HFFc6 (cell line): ENCODE measurements at regions not wholly inside any gene's neighbourhood (a gene's known extent, or its start where the extent isn't known, plus 50 kb on each side); places are given as distances from the start of the nearest gene placed in this dataset.

Experiments used
- DNase-seq: peaks from one replicate; pipeline ENCODE4 v3.0.0-alpha.2; 2018
- H3K27ac Mint-ChIP-seq: 2 replicates; pipeline ENCODE4 v1.8.0; 2020; ENCODE audit warnings: mild to moderate bottlenecking, mixed read lengths
- H3K27me3 Mint-ChIP-seq: 2 replicates; pipeline ENCODE4 v1.8.0; 2021; ENCODE audit warnings: mild to moderate bottlenecking, moderate library complexity, mixed read lengths; ENCODE audit not compliant: insufficient read depth
- H3K36me3 Mint-ChIP-seq: 2 replicates; pipeline ENCODE4 v1.8.0; 2021; ENCODE audit warnings: low read depth, mixed read lengths
- H3K4me1 Mint-ChIP-seq: 2 replicates; pipeline ENCODE4 v1.8.0; 2020; ENCODE audit warnings: low read depth, mixed read lengths
- H3K4me3 Mint-ChIP-seq: 2 replicates; pipeline ENCODE4 v1.8.0; 2020; ENCODE audit warnings: mild to moderate bottlenecking, moderate library complexity, mixed read lengths
- H3K9me3 Mint-ChIP-seq: 2 replicates; pipeline ENCODE4 v1.8.0; 2020; ENCODE audit warnings: mild to moderate bottlenecking, mixed read lengths
- CTCF ChIP-seq: fragments of 200-600 bp; sonication (generic); IDR thresholded peaks from 2 replicates; pipeline ENCODE4 v1.5.0; 2021; ENCODE audit warnings: antibody characterized with exemption, mild to moderate bottlenecking

GRCh38 chr13:39129213-39129612, 91.0 kb downstream of the NHLRC3 start:
- Mint-ChIP-seq H3K36me3 (no peaks in the 10 kb centered on the region), H3K27me3 (peaks cover 2% of the 10 kb centered on the region; the same call in 1 of the 2 replicates), H3K27ac (no peak overlapping the region), H3K4me1 (no peaks in the 10 kb centered on the region), H3K9me3 (no peaks in the 10 kb centered on the region), H3K4me3 (no peak overlapping the region)
- TF ChIP-seq CTCF: no peak
- no peak for DNase-seq

GRCh38 chr13:39130301-39130700, 92.0 kb downstream of the NHLRC3 start:
- no peak for DNase-seq
- Mint-ChIP-seq H3K27me3 (peaks cover 2% of the 10 kb centered on the region; the same call in 1 of the 2 replicates), H3K27ac (no peak overlapping the region), H3K36me3 (no peaks in the 10 kb centered on the region), H3K4me3 (no peak overlapping the region), H3K9me3 (no peaks in the 10 kb centered on the region), H3K4me1 (no peaks in the 10 kb centered on the region)
- no peak for TF ChIP-seq CTCF

- H3K4me3 Mint-ChIP-seq: no peak overlapping the region
- H3K9me3 Mint-ChIP-seq: no peaks in the 10 kb centered on the region
- no peak for DNase-seq
- H3K27me3 Mint-ChIP-seq: peaks cover 2% of the 10 kb centered on the region; the same call in 1 of the 2 replicates
- no peak overlapping the region for H3K27ac Mint-ChIP-seq
- no peaks in the 10 kb centered on the region for H3K36me3 Mint-ChIP-seq
- H3K4me1 Mint-ChIP-seq: no peaks in the 10 kb centered on the region
- no peak for TF ChIP-seq CTCF
These were observed 94.3 kb downstream of the NHLRC3 start for GRCh38 chr13:39132286-39133230.

- H3K27me3 Mint-ChIP-seq: peaks cover 2% of the 10 kb centered on the region; the same call in 1 of the 2 replicates
- H3K9me3 Mint-ChIP-seq: no peaks in the 10 kb centered on the region
- no peaks in the 10 kb centered on the region for H3K4me1 Mint-ChIP-seq
- no peak for TF ChIP-seq CTCF
- DNase-seq: no peak
- no peak overlapping the region for H3K27ac Mint-ChIP-seq
- H3K4me3 Mint-ChIP-seq: no peak overlapping the region
- H3K36me3 Mint-ChIP-seq: no peaks in the 10 kb centered on the region
These were observed 95.5 kb downstream of the NHLRC3 start for GRCh38 chr13:39133781-39134180.

GRCh38 chr13:39134574-39134973, 96.3 kb downstream of the NHLRC3 start:
- Mint-ChIP-seq H3K36me3 (no peaks in the 10 kb centered on the region), H3K9me3 (no peaks in the 10 kb centered on the region), H3K4me3 (no peak overlapping the region), H3K27ac (no peak overlapping the region), H3K4me1 (no peaks in the 10 kb centered on the region), H3K27me3 (peaks cover 2% of the 10 kb centered on the region; the same call in 1 of the 2 replicates)
- no peak for DNase-seq
- TF ChIP-seq CTCF: no peak
